K562 (cell line): ENCODE measurements at regions not wholly inside any gene's neighbourhood (a gene's known extent, or its start where the extent isn't known, plus 50 kb on each side); places are given as distances from the start of the nearest gene placed in this dataset.

Source experiments
- ATAC-seq: fragments of 200-7000 bp; cut with Tn5 transposase; 3 replicates; pipeline ENCODE4 v1.9.1; 2020; ENCODE audit warnings: moderate library complexity
- BruUV-seq: library from RNA; stranded (reverse); fragments of 400-500 nt; replicated peaks from 2 replicates; lab custom pipeline; 2021; lab: Mats Ljungman, UMichigan
- CTCF ChIA-PET: fragments of 300-600 bp; formaldehyde crosslinking; extraction: SDS; loops from one replicate; lab custom pipeline; 2021; ENCODE audit warnings: low intra/inter-chr PET ratio; lab: Yijun Ruan, JAX
- POLR2A ChIA-PET: fragments of 300-600, 350-650 bp; sonication (Branson Sonifier 250); formaldehyde crosslinking; extraction: SDS; loops from one replicate; lab custom pipeline; 2021; ENCODE audit warnings: antibody characterized with exemption, inconsistent platforms; lab: Yijun Ruan, JAX
- DNase-seq, 4 experiments: peaks; one replicate each; pipeline versions ENCODE4 v3.0.0 to v3.0.0-alpha.2; 2011 to 2018; ENCODE audit warnings: low spot score in 3 of 4, mixed read lengths in 3 of 4; ENCODE audit errors: extremely low read depth in 1 of 4
- FAIRE-seq: peaks from 2 replicates; lab custom pipeline; 2011; peaks lifted over from hg19 to GRCh38; lab: Jason Lieb, UNC
- H2AFZ ChIP-seq: 2 replicates; pipeline ENCODE4 v1.6.0; 2011; ENCODE audit warnings: low read depth, low read length, control low read depth, inconsistent platforms
- H3K27ac ChIP-seq: fragments of 200-600 bp; 3 replicates; pipeline ENCODE4 v1.8.0; 2011; ENCODE audit warnings: low read depth, mild to moderate bottlenecking, control low read depth, inconsistent platforms, low read length, moderate library complexity, mixed read lengths; ENCODE audit errors: extremely low read depth
- H3K27me3 ChIP-seq, 2 experiments: fragments of 300-600 bp in 1 of 2; 2 replicates in 1 of 2; 3 replicates in 1 of 2; pipeline versions ENCODE4 v1.6.0 to v1.8.0; 2011; ENCODE audit warnings: inconsistent platforms in 2 of 2, low read length in 2 of 2, mild to moderate bottlenecking in 1 of 2, mixed read lengths in 1 of 2, moderate library complexity in 1 of 2; ENCODE audit not compliant: control insufficient read depth in 2 of 2, insufficient read depth in 2 of 2
- H3K36me3 ChIP-seq: fragments of 300-600 bp; 3 replicates; pipeline ENCODE4 v1.8.0; 2011; ENCODE audit warnings: mild to moderate bottlenecking, low read length, inconsistent platforms; ENCODE audit not compliant: control insufficient read depth, insufficient read depth
- H3K4me1 ChIP-seq, 2 experiments: fragments of 200-600 bp in 1 of 2; replicated peaks in 1 of 2; 2 replicates in 1 of 2; 3 replicates in 1 of 2; pipeline versions ENCODE4 v1.5.1 to v1.8.0; 2011; ENCODE audit warnings: inconsistent platforms in 2 of 2, low read length in 2 of 2, mild to moderate bottlenecking in 1 of 2, mixed read lengths in 1 of 2, moderate library complexity in 1 of 2; ENCODE audit not compliant: control insufficient read depth in 2 of 2, insufficient read depth in 2 of 2
- H3K4me2 ChIP-seq: 2 replicates; pipeline ENCODE4 v1.6.1; 2011; ENCODE audit warnings: low read length, control low read depth, inconsistent platforms, mixed read lengths; ENCODE audit not compliant: insufficient read depth
- H3K4me3 ChIP-seq: fragments of 200-600 bp; sonication (generic), shearing (Covaris generic); 2 replicates; pipeline ENCODE4 v1.5.1; 2016; ENCODE audit warnings: control low read depth, inconsistent platforms
- H3K79me2 ChIP-seq: fragments of 200-600 bp; 3 replicates; pipeline ENCODE4 v1.8.0; 2011; ENCODE audit warnings: low read length, inconsistent platforms; ENCODE audit not compliant: control insufficient read depth, insufficient read depth
- H3K9ac ChIP-seq, 2 experiments: 2 replicates each; pipeline versions ENCODE4 v1.6.0 to v1.6.1; 2011; ENCODE audit warnings: low read depth in 2 of 2, low read length in 2 of 2, control low read depth in 1 of 2, inconsistent platforms in 1 of 2, mild to moderate bottlenecking in 1 of 2, mixed read lengths in 1 of 2; ENCODE audit not compliant: insufficient read depth in 1 of 2
- H3K9me1 ChIP-seq: one replicate; pipeline ENCODE4 v1.6.0; 2011; ENCODE audit warnings: inconsistent platforms, mild to moderate bottlenecking, low read length, moderate library complexity; ENCODE audit not compliant: control insufficient read depth, insufficient read depth
- H3K9me3 ChIP-seq: replicated peaks from 2 replicates; pipeline ENCODE4 v1.5.1; 2011; ENCODE audit warnings: low read depth, low read length, inconsistent platforms; ENCODE audit not compliant: control insufficient read depth, insufficient read depth
- H4K20me1 ChIP-seq: replicated peaks from 2 replicates; pipeline ENCODE4 v1.6.1; 2011; ENCODE audit warnings: low read length, inconsistent platforms, mixed read lengths; ENCODE audit not compliant: control insufficient read depth, insufficient read depth
- BRF1 ChIP-seq: IDR thresholded peaks from 3 replicates; pipeline ENCODE4 v1.6.1; 2011; ENCODE audit warnings: borderline replicate concordance, mild to moderate bottlenecking; ENCODE audit not compliant: insufficient read length; ENCODE audit errors: extremely low read depth
- ESRRB ChIP-seq: fragments of 250-450 bp; sonication (Bioruptor Pico); IDR thresholded peaks from 2 replicates; pipeline ENCODE4 v1.5.0; 2020; ENCODE audit warnings: mild to moderate bottlenecking, moderate library complexity, borderline replicate concordance
- EWSR1 ChIP-seq: fragments of 450-650 bp; IDR thresholded peaks from 2 replicates; pipeline ENCODE4 v1.6.1; 2018; ENCODE audit warnings: borderline replicate concordance, mild to moderate bottlenecking, low read depth, moderate library complexity; ENCODE audit not compliant: partially characterized antibody
- HOXB6 ChIP-seq: fragments of 250-450 bp; sonication (Bioruptor Pico); IDR thresholded peaks from 2 replicates; pipeline ENCODE4 v1.5.1; 2022; ENCODE audit warnings: mild to moderate bottlenecking, borderline replicate concordance
- JUNB ChIP-seq: fragments of 450-650 bp; formaldehyde crosslinking; conservative IDR thresholded peaks from 2 replicates; pipeline ENCODE4 v1.4.0; 2020; ENCODE audit warnings: mild to moderate bottlenecking
- MTA1 ChIP-seq: fragments of 450-650 bp; IDR thresholded peaks from 2 replicates; pipeline ENCODE4 v1.6.1; 2017; ENCODE audit warnings: borderline replicate concordance
- NR2F6 ChIP-seq: fragments of 450-650 bp; formaldehyde crosslinking; IDR thresholded peaks from 2 replicates; pipeline ENCODE4 v1.4.0; 2020; ENCODE audit warnings: mild to moderate bottlenecking
- NUFIP1 ChIP-seq: fragments of 450-650 bp; IDR thresholded peaks from 2 replicates; pipeline ENCODE4 v1.6.1; 2018; ENCODE audit not compliant: partially characterized antibody
- STAT5A ChIP-seq: IDR thresholded peaks from 2 replicates; pipeline ENCODE4 v1.6.1; 2012; ENCODE audit warnings: low read length, inconsistent platforms, borderline replicate concordance
- TAF9B ChIP-seq: fragments of 450-650 bp; IDR thresholded peaks from 2 replicates; pipeline ENCODE4 v1.6.1; 2018; ENCODE audit warnings: mild to moderate bottlenecking; ENCODE audit not compliant: partially characterized antibody
- ZEB2 ChIP-seq: fragments of 450-650 bp; IDR thresholded peaks from 2 replicates; pipeline ENCODE4 v1.6.1; 2016
- ZNF165 ChIP-seq: fragments of 250-450 bp; sonication (Bioruptor Pico); IDR thresholded peaks from 2 replicates; pipeline ENCODE4 v1.4.0; 2020; ENCODE audit warnings: borderline replicate concordance
- ZNF395 ChIP-seq: fragments of 200-800 bp; sonication (Bioruptor generic); IDR thresholded peaks from 2 replicates; pipeline ENCODE4 v1.6.1; 2017; ENCODE audit warnings: missing genetic modification characterization, missing compliant biosample characterization
- WGBS: fragments of 100-300 bp; shearing (Covaris generic); methylation state at CpG from one replicate; pipeline ENCODE4 v1.1.6; 2016; ENCODE audit warnings: low coverage, mixed read lengths; ENCODE audit not compliant: insufficient coverage; ENCODE audit errors: missing lambda C conversion rate; 5-methylcytosine and 5-hydroxymethylcytosine counted together
- in situ Hi-C: fragments of 300-500 bp; cut with MboI; formaldehyde crosslinking; loops from 4 replicates; pipeline ENCODE4 v1.15.0; 2018; ENCODE audit warnings: inconsistent platforms, mixed read lengths
- intact Hi-C: fragments of 100-400 bp; cut with micrococcal nuclease; formaldehyde crosslinking; loops from 2 replicates; pipeline ENCODE4 v1.14.2; 2022
- TF ChIP-seq, protein P1 (sequence below): fragments of 450-650 bp; conservative IDR thresholded peaks from 2 replicates; pipeline ENCODE4 v1.6.1; 2016; ENCODE audit warnings: missing genetic modification characterization, low read depth, mild to moderate bottlenecking, control low read depth, missing compliant biosample characterization
- TF ChIP-seq, protein P2 (sequence below): IDR thresholded peaks from 3 replicates; pipeline ENCODE4 v1.6.1; 2011; ENCODE audit warnings: borderline replicate concordance, mild to moderate bottlenecking; ENCODE audit not compliant: insufficient read length, insufficient read depth
- TF ChIP-seq, protein P3 (sequence below): IDR thresholded peaks from 2 replicates; pipeline ENCODE4 v1.6.1; 2014; ENCODE audit warnings: antibody characterized with exemption

GRCh38 chr5:161600156-161600555 is 53.6 kb upstream of the GABRB2 start (continued):
- TF ChIP-seq, protein P1, sequence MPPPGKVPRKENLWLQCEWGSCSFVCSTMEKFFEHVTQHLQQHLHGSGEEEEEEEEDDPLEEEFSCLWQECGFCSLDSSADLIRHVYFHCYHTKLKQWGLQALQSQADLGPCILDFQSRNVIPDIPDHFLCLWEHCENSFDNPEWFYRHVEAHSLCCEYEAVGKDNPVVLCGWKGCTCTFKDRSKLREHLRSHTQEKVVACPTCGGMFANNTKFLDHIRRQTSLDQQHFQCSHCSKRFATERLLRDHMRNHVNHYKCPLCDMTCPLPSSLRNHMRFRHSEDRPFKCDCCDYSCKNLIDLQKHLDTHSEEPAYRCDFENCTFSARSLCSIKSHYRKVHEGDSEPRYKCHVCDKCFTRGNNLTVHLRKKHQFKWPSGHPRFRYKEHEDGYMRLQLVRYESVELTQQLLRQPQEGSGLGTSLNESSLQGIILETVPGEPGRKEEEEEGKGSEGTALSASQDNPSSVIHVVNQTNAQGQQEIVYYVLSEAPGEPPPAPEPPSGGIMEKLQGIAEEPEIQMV (tag), result no peak
- TF ChIP-seq STAT5A (no peak), TAF9B (no peak), JUNB (CRISPR knock-in tag) (no peak), ZNF395 (CRISPR knock-in tag) (no peak), MTA1 (no peak), ZEB2 (no peak), ESRRB (CRISPR knock-in tag) (no peak), EWSR1 (no peak)

- Histone ChIP-seq H3K4me2 (no peak overlapping the region), H3K79me2 (no peaks in the 10 kb centered on the region), H3K4me3 (no peak overlapping the region), H3K9me1 (no peaks in the 10 kb centered on the region), H3K9me3 (no peaks in the 10 kb centered on the region), H3K4me1 (no peaks in the 10 kb centered on the region), H3K9ac (no peak overlapping the region), H3K27ac (no peak overlapping the region), H2AFZ (no peak overlapping the region), H4K20me1 (no peaks in the 10 kb centered on the region), H3K36me3 (no peaks in the 10 kb centered on the region), H3K27me3 (no peaks in the 10 kb centered on the region)
- ATAC-seq (no peak), DNase-seq (no peak), FAIRE-seq (no peak)
- in situ Hi-C loops, result no loop called here
- WGBS, result 0% methylated on average over 4 of the region's 4 CpGs
- no peak for TF ChIP-seq HOXB6 (CRISPR knock-in tag)
- TF ChIP-seq, protein P2, sequence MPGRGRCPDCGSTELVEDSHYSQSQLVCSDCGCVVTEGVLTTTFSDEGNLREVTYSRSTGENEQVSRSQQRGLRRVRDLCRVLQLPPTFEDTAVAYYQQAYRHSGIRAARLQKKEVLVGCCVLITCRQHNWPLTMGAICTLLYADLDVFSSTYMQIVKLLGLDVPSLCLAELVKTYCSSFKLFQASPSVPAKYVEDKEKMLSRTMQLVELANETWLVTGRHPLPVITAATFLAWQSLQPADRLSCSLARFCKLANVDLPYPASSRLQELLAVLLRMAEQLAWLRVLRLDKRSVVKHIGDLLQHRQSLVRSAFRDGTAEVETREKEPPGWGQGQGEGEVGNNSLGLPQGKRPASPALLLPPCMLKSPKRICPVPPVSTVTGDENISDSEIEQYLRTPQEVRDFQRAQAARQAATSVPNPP, result no peak
- no peak for TF ChIP-seq NR2F6 (CRISPR knock-in tag)
- no peak for TF ChIP-seq ZNF165 (CRISPR knock-in tag)
- no peak for TF ChIP-seq BRF1
- no peak for TF ChIP-seq NUFIP1
- TF ChIP-seq, protein P3, sequence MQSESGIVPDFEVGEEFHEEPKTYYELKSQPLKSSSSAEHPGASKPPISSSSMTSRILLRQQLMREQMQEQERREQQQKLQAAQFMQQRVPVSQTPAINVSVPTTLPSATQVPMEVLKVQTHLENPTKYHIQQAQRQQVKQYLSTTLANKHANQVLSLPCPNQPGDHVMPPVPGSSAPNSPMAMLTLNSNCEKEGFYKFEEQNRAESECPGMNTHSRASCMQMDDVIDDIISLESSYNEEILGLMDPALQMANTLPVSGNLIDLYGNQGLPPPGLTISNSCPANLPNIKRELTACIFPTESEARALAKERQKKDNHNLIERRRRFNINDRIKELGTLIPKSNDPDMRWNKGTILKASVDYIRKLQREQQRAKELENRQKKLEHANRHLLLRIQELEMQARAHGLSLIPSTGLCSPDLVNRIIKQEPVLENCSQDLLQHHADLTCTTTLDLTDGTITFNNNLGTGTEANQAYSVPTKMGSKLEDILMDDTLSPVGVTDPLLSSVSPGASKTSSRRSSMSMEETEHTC, result no peak
- ChIA-PET POLR2A (no interaction called here), CTCF (no interaction called here)
- BruUV-seq, result no TSS peak
- intact Hi-C loops, result no loop called here
These were observed 52.2 kb upstream of the GABRB2 start for GRCh38 chr5:161598686-161599085.
